ENCODE measurements at regions not wholly inside any gene's neighbourhood (a gene's known extent, or its start where the extent isn't known, plus 50 kb on each side); places are given as distances from the start of the nearest gene placed in this dataset.

GRCh38 chr10:60703266-60704041 is 74.8 kb upstream of the CDK1 start:
- TF ChIP-seq EZH2 (IDR thresholded peaks at IDR 0.05; ENCODE audit: borderline replicate concordance, low read depth, low read length, poor library complexity, severe bottlenecking) (no peak), CTCF (conservative IDR thresholded peaks at IDR 0.05; ENCODE audit: low read depth, low read length) (no peak)

Data from A673 (cell line).